Mesodermal cell (in vitro differentiated cells): ENCODE measurements at regions not wholly inside any gene's neighbourhood (a gene's known extent, or its start where the extent isn't known, plus 50 kb on each side); places are given as distances from the start of the nearest gene placed in this dataset.
"Not testable (repeated sequence)": the region's sequence is repeated elsewhere in the genome, so short reads cannot be mapped to it uniquely, and the experiment has no call there.

Source experiments
- H3K27ac ChIP-seq: 2 replicates; pipeline ENCODE4 v1.7.0; 2013; ENCODE audit warnings: mild to moderate bottlenecking, low read depth, low read length, moderate library complexity; ENCODE audit not compliant: severe bottlenecking
- H3K36me3 ChIP-seq: 2 replicates; pipeline ENCODE4 v1.7.1; 2013; ENCODE audit warnings: mild to moderate bottlenecking, low read length, moderate library complexity; ENCODE audit not compliant: control insufficient read depth, insufficient read depth
- H3K4me1 ChIP-seq: one replicate; pipeline ENCODE4 v1.7.1; 2013; ENCODE audit warnings: mild to moderate bottlenecking, low read length; ENCODE audit not compliant: insufficient read depth, control insufficient read depth, poor library complexity, severe bottlenecking
- H3K4me3 ChIP-seq: 2 replicates; pipeline ENCODE4 v1.7.0; 2013; ENCODE audit warnings: low read length, control low read depth, mild to moderate bottlenecking; ENCODE audit not compliant: insufficient read depth, poor library complexity, severe bottlenecking; ENCODE audit errors: extremely low read depth
- H3K9me3 ChIP-seq: 2 replicates; pipeline ENCODE4 v1.7.1; 2013; ENCODE audit warnings: mild to moderate bottlenecking, low read length, moderate library complexity; ENCODE audit not compliant: control insufficient read depth
- WGBS, 2 experiments: methylation state at CpG; one replicate each; pipeline ENCODE4 v1.1.5; 2013; ENCODE audit warnings: missing lambda C conversion rate in 2 of 2; ENCODE audit not compliant: insufficient coverage in 2 of 2; 5-methylcytosine and 5-hydroxymethylcytosine counted together

GRCh38 chr7:41436139-41436538 lies 266.8 kb downstream of the INHBA start:
- no peaks in the 10 kb centered on the region for H3K9me3 ChIP-seq
- H3K36me3 ChIP-seq: no peaks in the 10 kb centered on the region
- H3K4me3 ChIP-seq: no peak overlapping the region
- H3K27ac ChIP-seq: no peak overlapping the region
- peaks cover 8% of the 10 kb centered on the region for H3K4me1 ChIP-seq
- WGBS, 2 experiments: 88 to 91% methylated on average over 1 to 2 of the region's 3 CpGs

GRCh38 chr7:41435020-41435419 lies 267.9 kb downstream of the INHBA start:
- H3K27ac ChIP-seq, H3K9me3 ChIP-seq, H3K4me1 ChIP-seq, H3K4me3 ChIP-seq, H3K36me3 ChIP-seq: not testable (repeated sequence)
- WGBS, 2 experiments: 82 to 84% methylated on average over 6 to 9 of the region's 9 CpGs

GRCh38 chr7:41431671-41432070 lies 271.2 kb downstream of the INHBA start:
- H3K4me3 ChIP-seq: no peak overlapping the region
- no peaks in the 10 kb centered on the region for H3K4me1 ChIP-seq
- no peaks in the 10 kb centered on the region for H3K9me3 ChIP-seq
- H3K27ac ChIP-seq: no peak overlapping the region
- 97 to 98% methylated on average over 3 of the region's 3 CpGs for WGBS, 2 experiments
- no peaks in the 10 kb centered on the region for H3K36me3 ChIP-seq

GRCh38 chr7:41428381-41428780 lies 274.5 kb downstream of the INHBA start:
- H3K36me3 ChIP-seq: no peaks in the 10 kb centered on the region
- H3K9me3 ChIP-seq: no peaks in the 10 kb centered on the region
- WGBS, 2 experiments: no CpG with 5 or more reads among the region's 4 CpGs
- no peak overlapping the region for H3K27ac ChIP-seq
- H3K4me3 ChIP-seq: no peak overlapping the region
- peaks cover 12% of the 10 kb centered on the region for H3K4me1 ChIP-seq

GRCh38 chr7:41425926-41426325 lies 277.0 kb downstream of the INHBA start:
- Histone ChIP-seq H3K4me1 (peaks cover 12% of the 10 kb centered on the region), H3K4me3 (no peak overlapping the region), H3K27ac (no peak overlapping the region), H3K36me3 (no peaks in the 10 kb centered on the region), H3K9me3 (no peaks in the 10 kb centered on the region)
- 67% methylated on average over 1 of the region's 3 CpGs; no CpG with 5 or more reads in 1 of the 2 experiments for WGBS, 2 experiments

- H3K27ac ChIP-seq: no peak overlapping the region
- 100% methylated on average over 1 to 2 of the region's 3 CpGs for WGBS, 2 experiments
- H3K4me3 ChIP-seq: no peak overlapping the region
- H3K9me3 ChIP-seq: no peaks in the 10 kb centered on the region
- H3K36me3 ChIP-seq: no peaks in the 10 kb centered on the region
- peaks cover 7% of the 10 kb centered on the region for H3K4me1 ChIP-seq
These were observed 281.8 kb downstream of the INHBA start for GRCh38 chr7:41421056-41421455.

GRCh38 chr7:41420421-41420820 lies 282.5 kb downstream of the INHBA start:
- Histone ChIP-seq H3K27ac (no peak overlapping the region), H3K36me3 (no peaks in the 10 kb centered on the region), H3K9me3 (no peaks in the 10 kb centered on the region), H3K4me1 (peaks cover under 1% of the 10 kb centered on the region), H3K4me3 (no peak overlapping the region)
- WGBS, 2 experiments: 100% methylated on average over 1 of the region's 3 CpGs; no CpG with 5 or more reads in 1 of the 2 experiments

GRCh38 chr7:41418337-41418736 lies 284.6 kb downstream of the INHBA start:
- no peaks in the 10 kb centered on the region for H3K36me3 ChIP-seq
- H3K9me3 ChIP-seq: peaks cover under 1% of the 10 kb centered on the region
- H3K4me1 ChIP-seq: no peaks in the 10 kb centered on the region
- H3K4me3 ChIP-seq: no peak overlapping the region
- 75 to 88% methylated on average over 1 to 3 of the region's 3 CpGs for WGBS, 2 experiments
- H3K27ac ChIP-seq: no peak overlapping the region

GRCh38 chr7:41416208-41416595 lies 286.7 kb downstream of the INHBA start:
- Histone ChIP-seq H3K4me3 (no peak overlapping the region), H3K36me3 (no peaks in the 10 kb centered on the region), H3K9me3 (peaks cover 4% of the 10 kb centered on the region), H3K27ac (no peak overlapping the region), H3K4me1 (no peaks in the 10 kb centered on the region)
- 93% methylated on average over 2 of the region's 3 CpGs; no CpG with 5 or more reads in 1 of the 2 experiments for WGBS, 2 experiments

- peaks cover 4% of the 10 kb centered on the region for H3K9me3 ChIP-seq
- H3K4me3 ChIP-seq: no peak overlapping the region
- WGBS, 2 experiments: 100% methylated on average over 2 of the region's 5 CpGs
- no peaks in the 10 kb centered on the region for H3K4me1 ChIP-seq
- H3K36me3 ChIP-seq: no peaks in the 10 kb centered on the region
- no peak overlapping the region for H3K27ac ChIP-seq
These were observed 287.3 kb downstream of the INHBA start for GRCh38 chr7:41415471-41416207.

GRCh38 chr7:41415051-41415450 lies 287.8 kb downstream of the INHBA start:
- peaks cover 4% of the 10 kb centered on the region for H3K9me3 ChIP-seq
- no peak overlapping the region for H3K27ac ChIP-seq
- H3K4me3 ChIP-seq: no peak overlapping the region
- no peaks in the 10 kb centered on the region for H3K36me3 ChIP-seq
- WGBS, 2 experiments: 93 to 100% methylated on average over 3 of the region's 4 CpGs
- no peaks in the 10 kb centered on the region for H3K4me1 ChIP-seq
